HL-60 (cell line): ENCODE measurements at regions not wholly inside any gene's neighbourhood (a gene's known extent, or its start where the extent isn't known, plus 50 kb on each side); places are given as distances from the start of the nearest gene placed in this dataset.

ENCODE experiments used
- DNase-seq, 2 experiments: peaks; one replicate each; pipeline ENCODE4 v3.0.0-alpha.2; 2010 to 2020; ENCODE audit warnings: low read depth in 1 of 2, low spot score in 1 of 2
- H3K27ac ChIP-seq: fragments of 250-450 bp; sonication (Bioruptor Pico); replicated peaks from 2 replicates; pipeline ENCODE4 v1.5.1; 2020; ENCODE audit warnings: mild to moderate bottlenecking, moderate library complexity
- H3K27me3 ChIP-seq: fragments of 250-450 bp; sonication (Bioruptor Pico); 2 replicates; pipeline ENCODE4 v1.5.1; 2021; ENCODE audit warnings: mild to moderate bottlenecking, moderate library complexity; ENCODE audit not compliant: insufficient read depth, poor library complexity, severe bottlenecking
- H3K4me3 ChIP-seq: replicated peaks from 2 replicates; pipeline ENCODE4 v1.5.1; 2011; ENCODE audit warnings: mild to moderate bottlenecking, control low read depth, low read length; ENCODE audit not compliant: insufficient read depth
- CTCF ChIP-seq: IDR thresholded peaks from one replicate; pipeline ENCODE4 v1.5.1; 2011; ENCODE audit warnings: low read length, control low read depth, inconsistent platforms; ENCODE audit not compliant: insufficient read depth
- GABPA ChIP-seq: IDR thresholded peaks from 2 replicates; pipeline ENCODE4 v1.6.1; 2012; ENCODE audit warnings: low read depth
- POLR2AphosphoS5 ChIP-seq: IDR thresholded peaks from 2 replicates; pipeline ENCODE4 v1.6.1; 2012; ENCODE audit warnings: low read depth
- SPI1 ChIP-seq: IDR thresholded peaks from 2 replicates; pipeline ENCODE4 v1.6.1; 2012; ENCODE audit warnings: low read depth, mild to moderate bottlenecking, borderline replicate concordance
- TF ChIP-seq, protein P1 (sequence below): IDR thresholded peaks from 2 replicates; pipeline ENCODE4 v1.6.1; 2012; ENCODE audit warnings: low read depth; ENCODE audit not compliant: insufficient replicate concordance

GRCh38 chr16:5891296-5891695 is 793.7 kb upstream of the EEF2KMT start:
- no peak for DNase-seq
- H3K4me3 ChIP-seq, result no peak overlapping the region

GRCh38 chr16:5885521-5885920 is 787.9 kb upstream of the EEF2KMT start:
- Histone ChIP-seq H3K27me3 (no peaks in the 10 kb centered on the region), H3K27ac (no peak overlapping the region), H3K4me3 (no peak overlapping the region)
- DNase-seq, result no peak
- TF ChIP-seq CTCF, result no peak

More at GRCh38 chr16:5891296-5891695, 793.7 kb upstream of the EEF2KMT start:
- no peak for TF ChIP-seq CTCF
- TF ChIP-seq, protein P1, sequence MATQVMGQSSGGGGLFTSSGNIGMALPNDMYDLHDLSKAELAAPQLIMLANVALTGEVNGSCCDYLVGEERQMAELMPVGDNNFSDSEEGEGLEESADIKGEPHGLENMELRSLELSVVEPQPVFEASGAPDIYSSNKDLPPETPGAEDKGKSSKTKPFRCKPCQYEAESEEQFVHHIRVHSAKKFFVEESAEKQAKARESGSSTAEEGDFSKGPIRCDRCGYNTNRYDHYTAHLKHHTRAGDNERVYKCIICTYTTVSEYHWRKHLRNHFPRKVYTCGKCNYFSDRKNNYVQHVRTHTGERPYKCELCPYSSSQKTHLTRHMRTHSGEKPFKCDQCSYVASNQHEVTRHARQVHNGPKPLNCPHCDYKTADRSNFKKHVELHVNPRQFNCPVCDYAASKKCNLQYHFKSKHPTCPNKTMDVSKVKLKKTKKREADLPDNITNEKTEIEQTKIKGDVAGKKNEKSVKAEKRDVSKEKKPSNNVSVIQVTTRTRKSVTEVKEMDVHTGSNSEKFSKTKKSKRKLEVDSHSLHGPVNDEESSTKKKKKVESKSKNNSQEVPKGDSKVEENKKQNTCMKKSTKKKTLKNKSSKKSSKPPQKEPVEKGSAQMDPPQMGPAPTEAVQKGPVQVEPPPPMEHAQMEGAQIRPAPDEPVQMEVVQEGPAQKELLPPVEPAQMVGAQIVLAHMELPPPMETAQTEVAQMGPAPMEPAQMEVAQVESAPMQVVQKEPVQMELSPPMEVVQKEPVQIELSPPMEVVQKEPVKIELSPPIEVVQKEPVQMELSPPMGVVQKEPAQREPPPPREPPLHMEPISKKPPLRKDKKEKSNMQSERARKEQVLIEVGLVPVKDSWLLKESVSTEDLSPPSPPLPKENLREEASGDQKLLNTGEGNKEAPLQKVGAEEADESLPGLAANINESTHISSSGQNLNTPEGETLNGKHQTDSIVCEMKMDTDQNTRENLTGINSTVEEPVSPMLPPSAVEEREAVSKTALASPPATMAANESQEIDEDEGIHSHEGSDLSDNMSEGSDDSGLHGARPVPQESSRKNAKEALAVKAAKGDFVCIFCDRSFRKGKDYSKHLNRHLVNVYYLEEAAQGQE, result no peak
- TF ChIP-seq GABPA, result no peak
- no peak for TF ChIP-seq SPI1
- TF ChIP-seq POLR2AphosphoS5, result no peak
- Histone ChIP-seq H3K27ac (no peak overlapping the region), H3K27me3 (no peaks in the 10 kb centered on the region)

DNA sequence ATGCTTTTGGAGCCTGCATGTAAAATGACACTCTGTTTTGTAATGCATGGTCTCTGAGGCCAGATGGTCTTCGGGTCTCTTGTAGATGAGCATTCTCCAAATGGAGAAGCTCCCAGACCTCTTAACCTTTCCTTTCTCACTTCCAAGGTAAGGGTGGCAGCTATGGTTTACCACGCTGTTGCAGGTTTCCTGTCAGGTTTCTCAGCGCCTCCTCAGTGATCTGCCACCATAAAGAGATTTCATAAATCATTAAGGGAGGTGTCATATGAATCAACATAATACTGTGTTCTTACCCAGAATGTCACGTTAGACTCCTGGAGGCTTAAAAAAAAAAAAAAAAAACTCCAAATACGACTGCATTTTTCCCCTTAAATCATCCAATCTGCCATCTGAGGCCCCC is 787.4 kb upstream of the EEF2KMT start:
- Histone ChIP-seq H3K4me3 (no peak overlapping the region), H3K27me3 (no peaks in the 10 kb centered on the region), H3K27ac (no peak overlapping the region)
- DNase-seq, result no peak
- TF ChIP-seq GABPA, result no peak
- TF ChIP-seq SPI1, result no peak
- TF ChIP-seq POLR2AphosphoS5, result no peak
- TF ChIP-seq, protein P1, result no peak
- no peak for TF ChIP-seq CTCF

DNA sequence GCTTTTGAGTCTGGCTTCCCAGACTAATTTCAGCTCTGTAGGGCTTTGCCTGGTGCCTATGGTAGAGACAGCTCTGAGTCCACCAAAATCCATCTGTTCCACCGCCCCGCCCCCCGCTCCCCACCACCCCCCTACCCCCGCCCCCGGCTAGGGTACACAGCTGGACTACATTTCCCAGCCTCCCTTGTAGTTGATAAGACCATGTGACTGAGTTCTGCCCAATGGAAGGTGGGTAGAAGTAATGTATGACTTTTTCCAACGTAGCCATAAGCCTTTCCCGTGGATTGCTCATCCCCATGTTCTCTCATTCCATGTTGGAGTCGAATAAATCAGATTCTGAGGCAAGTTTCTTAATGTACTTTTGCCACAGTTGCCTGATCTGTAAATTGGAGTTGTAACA is 786.7 kb upstream of the EEF2KMT start:
- DNase-seq, result no peak
- no peaks in the 10 kb centered on the region for H3K27me3 ChIP-seq
- no peak for TF ChIP-seq CTCF
- TF ChIP-seq, protein P1, result no peak
- TF ChIP-seq POLR2AphosphoS5, result no peak
- no peak for TF ChIP-seq GABPA
- no peak for TF ChIP-seq SPI1
- no peak overlapping the region for H3K4me3 ChIP-seq
- no peak overlapping the region for H3K27ac ChIP-seq
